NCI-H1436 treated with DMSO at 0.1 percent for 48 hours (cell line): ENCODE measurements at regions not wholly inside any gene's neighbourhood (a gene's known extent, or its start where the extent isn't known, plus 50 kb on each side); places are given as distances from the start of the nearest gene placed in this dataset.

ENCODE experiments used
- DNase-seq: peaks from one replicate; lab custom pipeline; 2025; lab: John Stamatoyannopoulos, UW

- DNase-seq, result no peak
Observed at GRCh38 chr13:80590551-80590950, 249.6 kb upstream of the SPRY2 start.

- no peak for DNase-seq
Observed at GRCh38 chr13:80586356-80586755, 245.4 kb upstream of the SPRY2 start.

GRCh38 chr13:80585531-80585930 lies 244.6 kb upstream of the SPRY2 start:
- DNase-seq, result no peak

- no peak for DNase-seq
Observed at GRCh38 chr13:80584785-80585184, 243.9 kb upstream of the SPRY2 start.

GRCh38 chr13:80584306-80584705 lies 243.4 kb upstream of the SPRY2 start:
- DNase-seq, result no peak

DNA sequence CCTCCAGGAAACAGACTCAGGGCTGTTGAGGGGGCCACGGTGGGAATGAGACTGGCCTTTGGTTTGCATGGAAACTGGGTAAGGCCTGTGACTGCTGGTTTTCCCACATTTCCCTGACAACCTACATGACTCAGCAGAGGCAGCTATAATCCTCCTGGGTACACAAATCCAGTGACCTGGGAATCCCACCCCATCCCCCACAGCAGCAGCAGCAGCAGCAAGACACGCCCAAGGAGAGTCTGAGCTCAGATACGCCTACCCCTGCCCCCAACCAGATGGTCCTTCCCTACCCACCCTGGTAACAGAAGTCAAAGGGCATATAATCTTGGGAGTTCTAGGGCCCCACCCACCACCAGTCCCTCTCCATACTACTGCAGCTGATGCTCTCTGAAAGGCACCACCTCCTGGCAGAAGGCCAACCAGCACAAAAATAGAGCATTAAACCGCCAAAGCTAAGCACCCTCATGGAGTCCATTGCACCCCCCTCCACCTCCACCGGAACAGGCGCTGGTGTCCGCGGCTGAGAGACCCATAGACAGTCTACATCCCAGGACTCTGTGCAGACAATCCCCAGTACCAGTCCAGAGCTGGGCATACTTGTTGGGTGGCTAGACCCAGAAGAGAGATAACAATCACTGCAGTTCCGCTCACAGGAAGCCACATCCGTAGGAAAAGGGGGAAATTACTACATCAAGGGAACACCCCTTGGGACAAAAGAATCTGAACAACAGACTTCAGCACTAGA lies 237.2 kb upstream of the SPRY2 start:
- no peak for DNase-seq

GRCh38 chr13:80577285-80577684 lies 236.4 kb upstream of the SPRY2 start:
- no peak for DNase-seq

DNA sequence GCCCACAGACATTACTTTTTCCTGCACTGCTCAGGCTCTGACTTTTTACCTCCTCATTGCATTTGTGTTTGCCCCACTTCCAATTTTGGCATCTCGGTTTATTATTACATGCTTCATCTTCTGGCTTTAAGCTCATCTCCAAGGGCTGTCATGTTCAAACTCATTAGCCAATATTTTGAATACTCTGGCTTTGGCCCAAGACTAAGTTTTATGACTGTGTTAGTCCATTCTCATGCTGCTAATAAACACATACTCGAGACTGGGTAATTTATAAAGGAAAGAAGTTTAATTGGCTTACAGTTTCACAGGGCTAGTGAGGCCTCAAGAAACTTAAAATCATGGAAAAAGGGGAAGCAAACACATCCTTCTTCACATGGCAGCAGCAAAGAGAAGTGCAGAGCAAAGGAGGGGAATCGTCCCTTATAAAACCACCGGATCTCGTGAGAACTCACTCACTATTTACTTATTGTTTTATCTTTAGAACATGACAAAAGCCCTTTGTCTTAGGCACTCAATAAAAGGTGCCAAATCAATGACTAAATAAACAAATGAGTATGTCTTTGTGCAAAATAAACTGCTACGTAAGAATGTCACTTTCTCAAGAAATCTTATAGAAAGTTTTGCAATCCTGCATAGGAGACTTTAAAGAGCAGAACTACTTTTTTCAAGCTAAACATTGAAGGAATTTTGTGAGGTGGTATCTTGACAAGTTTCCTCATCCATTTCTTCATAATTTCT lies 233.4 kb upstream of the SPRY2 start:
- no peak for DNase-seq

GRCh38 chr13:80572923-80573316 lies 232.0 kb upstream of the SPRY2 start:
- DNase-seq, result no peak

DNA sequence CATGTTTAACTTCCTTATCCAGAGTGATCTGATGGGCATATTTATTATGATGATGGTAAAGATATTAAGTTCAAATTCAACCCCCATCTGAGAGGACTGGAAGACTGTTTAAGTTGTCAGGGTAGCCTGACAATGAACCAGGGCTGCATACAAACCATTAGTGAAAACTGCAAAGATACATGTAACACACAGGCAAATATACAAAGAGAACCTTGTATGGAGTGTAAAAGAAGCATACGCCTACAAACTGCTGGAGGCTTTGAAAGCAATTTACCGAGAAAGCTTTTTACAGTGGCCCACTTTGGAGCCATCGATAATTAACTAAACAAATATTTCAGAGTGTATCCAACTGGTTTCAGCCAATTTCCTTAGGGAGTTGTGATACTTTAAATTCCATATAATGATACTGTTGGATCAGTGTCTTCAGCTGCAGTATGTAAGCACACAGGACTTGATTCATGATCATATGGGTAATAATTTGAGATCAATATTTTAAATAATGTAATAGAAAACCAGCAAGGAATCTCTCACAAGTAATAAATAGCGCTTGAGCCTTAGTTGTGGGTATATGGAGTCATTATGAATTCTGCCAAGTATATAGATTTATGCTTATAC lies 231.5 kb upstream of the SPRY2 start:
- DNase-seq, result peak; percentile 75

DNA sequence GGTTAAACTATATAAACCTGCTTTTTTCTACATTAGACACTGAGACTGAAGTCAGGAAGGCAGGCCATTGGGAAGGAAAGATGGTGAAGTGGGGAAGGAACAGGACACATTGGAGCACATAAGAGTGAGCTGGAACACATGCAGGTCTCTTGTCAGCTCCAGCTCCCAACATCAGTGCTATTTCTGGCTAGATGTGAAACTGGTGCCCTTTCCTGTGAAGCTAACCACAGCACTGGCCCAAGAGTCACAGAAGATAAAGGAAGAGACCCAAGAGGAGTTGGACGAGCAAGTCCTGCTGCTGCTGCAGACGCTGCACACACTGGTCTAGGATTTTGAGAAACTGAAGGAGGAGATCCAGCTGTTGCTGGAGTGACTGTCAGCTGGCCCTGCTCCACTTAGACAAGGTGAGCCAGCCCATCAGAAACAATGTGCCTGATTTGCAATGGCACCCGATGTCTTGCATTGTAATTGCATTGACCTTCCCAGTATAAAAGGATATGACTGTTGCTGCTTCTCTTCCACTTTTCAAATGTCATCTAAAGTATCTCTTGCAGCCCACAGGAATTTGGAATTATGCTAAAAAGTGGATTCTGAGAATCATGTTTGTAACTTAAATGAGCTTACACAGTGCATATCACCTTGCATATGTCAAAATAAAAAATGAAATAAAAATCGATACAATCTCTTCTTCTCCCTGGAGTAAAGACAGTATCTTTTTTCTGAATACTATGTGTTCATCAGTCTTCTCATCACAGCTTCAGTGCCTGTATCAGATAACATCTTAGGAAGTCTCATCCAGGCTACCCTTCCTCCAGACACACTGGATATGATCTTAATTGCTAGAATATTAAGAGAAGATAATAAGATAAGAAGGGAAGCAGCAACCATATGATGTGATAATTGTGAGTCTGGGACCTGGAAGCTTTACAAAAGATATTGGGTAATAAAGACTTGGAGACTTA lies 230.7 kb upstream of the SPRY2 start:
- no peak for DNase-seq

- no peak for DNase-seq
Observed at GRCh38 chr13:80563439-80563838, 222.5 kb upstream of the SPRY2 start.

DNA sequence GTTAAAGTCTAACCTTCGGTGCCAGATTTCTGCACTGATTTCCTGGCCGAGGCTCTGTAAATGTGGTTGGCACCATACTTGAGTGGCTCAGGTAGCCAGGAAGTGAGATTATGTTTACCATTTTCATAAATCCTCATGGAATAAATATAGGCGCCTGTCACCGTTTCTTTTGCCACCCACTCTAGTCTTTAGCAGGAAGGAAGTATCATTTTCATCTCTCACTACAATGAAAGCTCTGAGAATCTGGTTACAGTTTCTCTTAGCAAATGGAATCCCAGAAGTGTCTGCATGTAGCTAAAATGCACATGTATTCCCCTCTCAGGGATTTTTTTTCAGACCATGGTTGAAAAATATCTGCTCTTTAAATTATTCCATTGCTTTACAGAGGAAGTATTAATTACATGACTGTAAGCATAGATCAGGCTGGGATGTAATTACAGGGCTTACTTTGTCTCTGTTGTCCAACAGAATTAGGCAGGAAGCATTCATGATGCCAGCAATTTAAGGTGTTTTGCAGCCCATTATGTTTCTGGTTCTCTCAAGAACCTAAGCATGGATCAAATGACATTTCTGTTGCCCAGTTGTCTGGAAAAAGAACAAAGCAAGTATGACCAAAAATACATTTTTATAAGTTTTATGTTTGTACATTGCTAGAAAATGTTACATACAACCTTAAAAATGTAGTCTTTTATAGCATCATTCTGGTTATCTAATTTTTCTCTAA lies 221.7 kb upstream of the SPRY2 start:
- DNase-seq, result peak; percentile 66

DNA sequence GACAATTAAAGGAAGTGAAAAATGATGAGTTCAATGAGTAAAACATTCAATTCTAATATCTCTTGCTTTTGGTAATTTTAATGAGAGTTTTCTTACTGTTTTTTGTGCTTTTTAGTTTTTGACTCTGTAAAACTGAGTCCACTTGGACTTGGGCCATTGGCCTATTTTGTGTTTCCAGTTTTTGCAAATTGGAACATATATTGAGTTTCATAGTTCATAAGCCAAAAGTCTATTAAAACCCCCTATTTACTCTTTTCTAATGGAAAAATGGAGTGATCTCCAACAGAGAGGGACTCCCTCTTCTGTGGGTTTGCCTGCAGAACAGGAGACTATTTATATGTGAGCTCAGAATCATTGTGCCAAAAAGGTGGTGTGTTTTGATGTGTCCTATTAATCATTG lies 219.7 kb upstream of the SPRY2 start:
- no peak for DNase-seq

DNA sequence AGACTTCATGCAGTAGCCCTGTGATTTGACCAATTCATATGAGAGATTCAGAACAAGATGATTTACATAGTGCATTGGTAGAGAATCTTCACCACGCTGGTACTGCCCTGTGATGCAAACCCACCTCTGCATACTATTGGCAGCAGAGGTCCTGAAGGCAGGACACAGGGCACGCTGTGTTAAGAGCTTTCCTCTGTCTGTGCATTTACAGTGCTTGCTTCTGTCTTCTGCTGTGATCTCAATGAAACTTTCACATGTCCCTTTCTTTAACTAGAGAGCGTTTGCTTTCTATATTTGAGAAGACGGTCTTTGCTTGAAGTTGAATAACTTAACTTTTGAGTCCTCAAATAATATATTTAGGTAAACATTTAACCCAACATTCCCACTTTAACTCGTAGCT lies 219.0 kb upstream of the SPRY2 start:
- no peak for DNase-seq

- DNase-seq, result no peak
Observed at GRCh38 chr13:80558074-80558473, 217.1 kb upstream of the SPRY2 start.

DNA sequence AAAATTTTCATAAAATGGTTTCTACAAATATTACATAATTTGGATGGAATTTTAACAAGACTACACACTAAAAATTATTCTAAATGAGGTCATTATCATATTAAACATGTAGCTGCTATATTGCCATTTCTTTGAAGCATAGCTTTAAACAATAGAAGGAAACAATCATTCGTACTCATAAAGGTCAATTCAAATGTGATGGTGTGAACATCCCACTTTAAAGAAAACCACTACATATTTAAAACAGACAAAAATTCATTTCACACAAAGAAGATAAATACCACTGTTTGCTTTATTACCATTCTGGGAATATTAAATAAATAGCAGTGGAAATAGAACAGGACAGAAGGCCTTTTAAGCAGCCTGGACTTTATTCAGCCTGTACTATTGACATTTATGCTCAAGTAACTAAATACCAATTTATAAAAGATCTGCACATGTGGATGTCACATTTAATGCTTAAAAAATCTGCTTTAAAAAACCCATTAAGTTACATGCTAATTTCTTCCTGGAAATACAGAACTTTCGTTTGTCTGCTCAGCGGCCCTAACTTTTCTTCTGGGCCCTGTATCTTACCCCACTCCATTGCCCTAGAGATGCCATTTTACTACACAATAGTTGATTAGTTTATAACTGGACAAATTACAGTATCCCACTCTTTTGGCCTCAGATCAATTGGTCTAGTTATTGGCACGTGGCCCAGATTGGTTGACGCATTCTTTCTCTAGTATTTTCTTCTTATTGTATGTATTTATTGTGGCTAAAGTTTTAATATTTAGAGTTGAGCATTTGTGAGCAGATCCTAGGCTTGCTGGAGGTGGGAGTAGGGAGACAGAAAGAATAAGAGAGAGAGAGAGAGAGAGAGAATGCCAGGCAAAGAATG lies 215.1 kb upstream of the SPRY2 start:
- DNase-seq, result no peak

DNA sequence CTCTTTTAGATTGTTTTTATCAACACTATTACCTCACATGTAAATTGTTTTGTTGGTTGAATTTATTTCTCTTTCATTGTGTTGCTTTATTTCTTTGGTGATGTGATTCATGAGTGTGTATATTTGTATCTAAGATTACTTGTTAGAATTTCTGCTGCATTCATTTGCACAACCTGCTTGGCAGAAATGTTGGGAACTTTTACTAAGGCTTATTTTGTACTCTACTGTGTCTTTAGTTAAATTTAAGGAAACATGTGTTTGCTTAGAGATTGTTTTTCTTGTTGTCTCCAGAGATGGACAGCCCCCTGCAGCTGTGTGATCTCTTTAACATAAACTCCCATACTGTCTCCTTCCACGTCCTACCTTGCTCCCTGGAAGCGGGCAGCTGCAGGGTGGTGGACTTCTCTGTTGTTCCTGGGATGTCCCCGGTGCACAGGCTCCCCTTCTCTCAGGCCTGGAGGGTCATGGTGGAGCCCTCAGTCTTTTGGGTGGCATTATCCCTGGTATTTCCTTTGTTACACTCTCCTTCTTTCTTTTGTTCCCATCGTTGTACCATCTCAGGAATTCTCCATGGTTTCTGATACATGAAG lies 212.0 kb upstream of the SPRY2 start:
- DNase-seq, result no peak

DNA sequence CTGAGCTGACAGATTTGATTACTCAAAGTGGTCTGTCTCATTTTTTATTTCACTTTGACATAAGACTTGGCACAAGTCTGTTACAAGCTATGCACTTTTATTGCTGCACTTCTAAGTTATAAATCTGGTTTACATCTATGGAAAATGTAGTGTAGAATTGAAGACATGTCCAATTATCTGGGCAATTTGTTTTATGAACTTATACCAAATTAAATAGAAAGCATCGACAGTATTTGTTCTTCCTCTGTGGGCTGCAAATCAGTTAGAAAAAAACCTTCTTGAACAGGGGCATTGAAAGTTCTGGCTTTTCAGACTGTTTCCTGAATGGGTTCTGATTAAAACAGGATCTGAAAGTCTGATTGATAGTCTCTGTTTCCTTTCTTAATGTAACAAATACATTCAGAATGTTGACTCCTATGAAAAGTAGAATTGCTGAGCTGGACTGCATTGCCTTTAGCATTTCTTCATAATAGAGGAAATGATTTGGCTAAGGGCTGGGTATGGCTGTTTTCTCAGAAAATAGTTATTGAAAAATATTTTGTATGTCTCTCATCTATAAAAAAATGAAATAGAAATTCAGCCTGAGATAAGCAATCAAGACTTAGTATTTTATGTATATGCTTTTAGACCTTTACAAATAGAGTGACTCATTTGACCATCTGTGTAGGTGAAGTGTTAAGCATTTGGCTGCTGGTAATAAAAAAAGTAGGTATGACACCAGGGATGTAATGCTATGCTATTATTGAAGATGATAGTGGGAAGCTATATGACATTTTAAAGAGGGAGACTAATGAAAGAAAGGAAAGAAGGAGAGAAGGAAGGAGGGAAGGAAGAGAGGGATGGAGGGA lies 210.9 kb upstream of the SPRY2 start:
- DNase-seq, result no peak
